ENCODE measurements at regions not wholly inside any gene's neighbourhood (a gene's known extent, or its start where the extent isn't known, plus 50 kb on each side); places are given as distances from the start of the nearest gene placed in this dataset.

GRCh38 chr14:22112004-22112403, 438.4 kb upstream of the OR4E1 start:
- TF ChIP-seq POLR2A (IDR thresholded peaks at IDR 0.05) (no peak), CTCF (IDR thresholded peaks at IDR 0.05 in 4 of 5, conservative IDR thresholded peaks at IDR 0.05 in 1 of 5) (peak in 1 of 5 experiments; percentile 38)
